H1 (cell line): ENCODE measurements at regions not wholly inside any gene's neighbourhood (a gene's known extent, or its start where the extent isn't known, plus 50 kb on each side); places are given as distances from the start of the nearest gene placed in this dataset.

Experiments used
- RXRA ChIP-seq: IDR thresholded peaks from 2 replicates; pipeline ENCODE4 v1.6.1; 2011; ENCODE audit warnings: low read depth, mild to moderate bottlenecking, low read length, moderate library complexity; ENCODE audit not compliant: insufficient read depth
- SP2 ChIP-seq: IDR thresholded peaks from 2 replicates; pipeline ENCODE4 v1.6.1; 2012; ENCODE audit warnings: mild to moderate bottlenecking, low read length, inconsistent platforms

- TF ChIP-seq SP2 (no peak), RXRA (no peak)
Measured at GRCh38 chr7:25652366-25652765, 424.1 kb upstream of the NPVF start (continued).
